ENCODE measurements at regions not wholly inside any gene's neighbourhood (a gene's known extent, or its start where the extent isn't known, plus 50 kb on each side); places are given as distances from the start of the nearest gene placed in this dataset.

DNA sequence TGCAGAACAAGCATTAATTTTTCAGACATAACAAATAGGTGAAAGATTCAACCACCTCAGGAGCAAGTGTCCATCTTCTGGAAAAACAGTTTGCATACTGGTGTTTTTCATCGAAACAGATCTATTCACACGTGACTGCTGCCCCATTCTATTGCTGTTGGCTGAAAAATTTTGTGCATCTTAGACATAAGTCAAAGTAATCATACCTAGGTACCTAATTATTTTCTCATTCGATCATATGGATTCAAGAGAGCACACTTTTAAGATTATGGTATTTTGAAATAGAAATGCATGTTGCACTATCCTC lies 72.9 kb upstream of the CDH6 start:
- ATAC-seq (no peak), DNase-seq (no peak)
- Histone ChIP-seq H3K4me1 (no peaks in the 10 kb centered on the region), H3K36me3 (replicated peaks in 1 of 2; ENCODE audit: insufficient read depth in 1 of 2, low read depth in 2 of 2) (no peaks in the 10 kb centered on the region), H3K27me3 (no peaks in the 10 kb centered on the region), H3K27ac (no peak overlapping the region), H3K4me3 (no peak overlapping the region), H3K9me3 (no peaks in the 10 kb centered on the region)
- TF ChIP-seq, protein P1, sequence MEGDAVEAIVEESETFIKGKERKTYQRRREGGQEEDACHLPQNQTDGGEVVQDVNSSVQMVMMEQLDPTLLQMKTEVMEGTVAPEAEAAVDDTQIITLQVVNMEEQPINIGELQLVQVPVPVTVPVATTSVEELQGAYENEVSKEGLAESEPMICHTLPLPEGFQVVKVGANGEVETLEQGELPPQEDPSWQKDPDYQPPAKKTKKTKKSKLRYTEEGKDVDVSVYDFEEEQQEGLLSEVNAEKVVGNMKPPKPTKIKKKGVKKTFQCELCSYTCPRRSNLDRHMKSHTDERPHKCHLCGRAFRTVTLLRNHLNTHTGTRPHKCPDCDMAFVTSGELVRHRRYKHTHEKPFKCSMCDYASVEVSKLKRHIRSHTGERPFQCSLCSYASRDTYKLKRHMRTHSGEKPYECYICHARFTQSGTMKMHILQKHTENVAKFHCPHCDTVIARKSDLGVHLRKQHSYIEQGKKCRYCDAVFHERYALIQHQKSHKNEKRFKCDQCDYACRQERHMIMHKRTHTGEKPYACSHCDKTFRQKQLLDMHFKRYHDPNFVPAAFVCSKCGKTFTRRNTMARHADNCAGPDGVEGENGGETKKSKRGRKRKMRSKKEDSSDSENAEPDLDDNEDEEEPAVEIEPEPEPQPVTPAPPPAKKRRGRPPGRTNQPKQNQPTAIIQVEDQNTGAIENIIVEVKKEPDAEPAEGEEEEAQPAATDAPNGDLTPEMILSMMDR (IDR thresholded peaks at IDR 0.05), result no peak
- TF ChIP-seq POLR2A (IDR thresholded peaks at IDR 0.05), result no peak
- WGBS, 2 donors, result 59 to 64% methylated on average over 3 of the region's 3 CpGs
- intact Hi-C loops (cut with DNase I), result no loop called here

DNA sequence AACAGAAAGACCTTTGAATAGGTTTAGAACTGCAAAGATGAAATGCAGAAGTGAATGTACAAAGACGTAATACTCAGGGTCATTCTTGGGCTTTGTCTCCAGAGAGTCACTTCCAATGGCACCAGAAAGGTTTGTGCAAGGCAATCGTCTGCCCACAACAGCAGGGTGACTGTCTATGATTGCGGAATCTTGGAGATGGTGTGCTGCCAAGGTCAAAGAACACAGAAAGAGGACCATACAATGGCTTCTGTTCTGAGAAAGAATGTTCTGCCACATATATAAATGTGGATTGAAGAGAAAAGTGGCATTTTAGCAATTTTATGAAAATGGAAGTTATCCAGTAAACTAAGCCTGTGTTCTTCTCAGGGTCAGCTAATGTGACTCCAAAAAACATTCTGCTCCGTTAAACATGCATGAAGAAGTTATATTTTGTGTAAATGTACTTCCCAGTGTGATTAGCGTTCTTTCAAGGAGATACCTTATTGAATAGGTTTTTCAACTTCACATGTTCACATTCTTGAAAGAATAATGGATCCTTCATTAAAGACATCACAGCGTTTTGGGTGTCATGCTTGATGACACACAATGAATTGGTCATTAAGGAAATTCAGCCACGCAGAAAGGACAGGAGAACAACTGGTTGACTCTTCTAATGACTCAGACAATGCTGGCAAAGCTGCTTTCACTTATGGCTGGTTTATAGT lies 73.4 kb upstream of the CDH6 start:
- ATAC-seq, result no peak
- Histone ChIP-seq H3K27me3 (no peaks in the 10 kb centered on the region), H3K27ac (no peak overlapping the region), H3K9me3 (no peaks in the 10 kb centered on the region), H3K4me3 (no peak overlapping the region), H3K36me3 (replicated peaks in 1 of 2; ENCODE audit: insufficient read depth in 1 of 2, low read depth in 2 of 2) (no peaks in the 10 kb centered on the region), H3K4me1 (no peaks in the 10 kb centered on the region)
- TF ChIP-seq, protein P1 (IDR thresholded peaks at IDR 0.05), result no peak
- intact Hi-C loops (cut with DNase I), result no loop called here
- 47 to 49% methylated on average over 7 of the region's 7 CpGs for WGBS, 2 donors
- no peak for DNase-seq

DNA sequence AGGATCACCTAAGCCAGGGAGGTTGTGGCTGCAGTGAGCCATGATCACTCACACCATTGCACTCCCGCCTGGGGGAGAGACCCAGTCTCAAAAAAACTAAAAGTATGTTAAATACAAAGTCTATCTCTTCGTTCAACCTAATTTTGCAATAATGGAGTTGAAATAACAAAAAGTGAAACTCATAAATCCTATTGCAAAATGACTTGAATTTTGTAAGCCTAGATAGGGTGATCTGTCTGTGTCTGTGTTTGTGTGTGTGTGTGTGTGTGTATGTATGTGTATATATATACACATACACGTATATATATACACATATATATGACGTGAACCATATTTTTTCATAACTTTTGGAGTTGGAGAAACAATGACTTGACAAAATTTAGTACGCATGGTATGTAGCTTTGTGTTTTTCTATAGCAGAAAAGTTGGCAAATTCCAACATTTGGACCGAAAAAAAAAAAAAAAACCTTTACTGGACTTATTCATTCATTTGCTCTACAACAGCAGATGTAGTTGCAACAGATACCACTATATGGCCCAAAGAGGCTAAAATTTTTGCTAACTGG lies 76.9 kb upstream of the CDH6 start:
- Histone ChIP-seq H3K27ac (no peak overlapping the region), H3K36me3 (replicated peaks in 1 of 2; ENCODE audit: insufficient read depth in 1 of 2, low read depth in 2 of 2) (no peaks in the 10 kb centered on the region), H3K9me3 (no peaks in the 10 kb centered on the region), H3K27me3 (no peaks in the 10 kb centered on the region), H3K4me3 (no peak overlapping the region), H3K4me1 (no peaks in the 10 kb centered on the region)
- 57 to 65% methylated on average over 6 of the region's 6 CpGs for WGBS, 2 donors
- ATAC-seq, result no peak
- intact Hi-C loops (cut with DNase I), result no loop called here
- TF ChIP-seq, protein P1 (IDR thresholded peaks at IDR 0.05), result no peak
- TF ChIP-seq POLR2A (IDR thresholded peaks at IDR 0.05), result no peak
- DNase-seq, result no peak

DNA sequence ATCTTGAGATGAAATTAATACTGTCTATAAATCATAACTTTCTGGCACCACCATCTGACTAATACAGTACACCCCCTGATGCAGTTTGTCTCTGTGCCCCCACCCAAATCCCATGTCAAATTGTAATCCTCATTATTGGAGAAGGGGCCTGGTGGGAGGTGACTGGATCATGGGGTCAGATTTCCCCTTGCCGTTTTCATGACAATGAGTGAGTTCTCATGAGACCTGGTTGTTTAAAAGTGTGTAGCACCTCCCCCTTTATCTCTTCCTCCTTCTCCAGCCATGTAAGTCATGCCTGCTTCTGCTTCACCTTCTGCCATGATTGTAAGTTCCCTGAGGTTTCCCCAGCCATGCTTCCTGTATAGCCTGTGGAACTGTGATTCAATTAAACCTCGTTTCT lies 78.7 kb upstream of the CDH6 start:
- Histone ChIP-seq H3K36me3 (replicated peaks in 1 of 2; ENCODE audit: insufficient read depth in 1 of 2, low read depth in 2 of 2) (no peaks in the 10 kb centered on the region), H3K27me3 (no peaks in the 10 kb centered on the region), H3K27ac (no peak overlapping the region), H3K9me3 (no peaks in the 10 kb centered on the region), H3K4me1 (no peaks in the 10 kb centered on the region), H3K4me3 (no peak overlapping the region)
- 36 to 39% methylated on average over 2 of the region's 2 CpGs for whole genome bisulfite sequencing, 2 donors
- DNase-seq, result no peak
- ATAC-seq, result no peak
- TF ChIP-seq, protein P1 (IDR thresholded peaks at IDR 0.05), result no peak
- TF ChIP-seq POLR2A (IDR thresholded peaks at IDR 0.05), result no peak
- intact Hi-C loops (cut with DNase I), result no loop called here

All from body of pancreas (tissue), 4 donors.